HG03558 (cell line): ENCODE measurements at regions not wholly inside any gene's neighbourhood (a gene's known extent, or its start where the extent isn't known, plus 50 kb on each side); places are given as distances from the start of the nearest gene placed in this dataset.
"Not testable (repeated sequence)": the region's sequence is repeated elsewhere in the genome, so short reads cannot be mapped to it uniquely, and the experiment has no call there.

Source experiments
- ATAC-seq: cut with Tn5 transposase; IDR thresholded peaks from one replicate; pipeline ENCODE4 v1.9.1; 2021; ENCODE audit warnings: moderate number of reproducible peaks; ENCODE audit not compliant: unreplicated experiment; ENCODE audit errors: extremely low read depth

DNA sequence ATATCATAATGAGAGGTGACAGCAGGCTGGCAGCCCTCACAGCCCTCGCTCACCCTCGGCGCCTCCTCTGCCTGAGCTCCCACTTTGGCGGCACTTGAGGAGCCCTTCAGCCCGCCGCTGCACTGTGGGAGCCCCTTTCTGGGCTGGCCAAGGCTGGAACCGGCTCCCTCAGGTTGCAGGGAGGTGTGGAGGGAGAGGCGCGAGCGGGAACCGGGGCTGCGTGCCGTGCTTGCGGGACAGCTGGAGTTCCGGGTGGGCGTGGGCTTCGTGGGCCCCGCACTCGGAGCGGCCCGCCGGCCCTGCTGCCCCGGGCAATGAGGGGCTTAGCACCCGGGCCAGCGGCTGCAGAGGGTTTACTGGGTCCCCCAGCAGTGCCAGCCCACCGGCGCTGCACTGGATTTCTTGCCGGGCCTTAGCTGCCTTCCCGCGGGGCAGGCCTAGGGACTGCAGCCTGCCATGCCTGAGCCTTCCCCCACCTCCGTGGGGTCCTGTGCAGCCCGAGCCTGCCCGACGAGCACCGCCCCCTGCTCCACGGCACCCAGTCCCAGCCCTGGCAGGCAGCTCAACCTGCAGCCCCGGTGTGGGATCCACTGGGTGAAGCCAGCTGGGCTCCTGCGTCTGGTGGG is 147.7 kb downstream of the TLR4 start:
- not testable (repeated sequence) for ATAC-seq

DNA sequence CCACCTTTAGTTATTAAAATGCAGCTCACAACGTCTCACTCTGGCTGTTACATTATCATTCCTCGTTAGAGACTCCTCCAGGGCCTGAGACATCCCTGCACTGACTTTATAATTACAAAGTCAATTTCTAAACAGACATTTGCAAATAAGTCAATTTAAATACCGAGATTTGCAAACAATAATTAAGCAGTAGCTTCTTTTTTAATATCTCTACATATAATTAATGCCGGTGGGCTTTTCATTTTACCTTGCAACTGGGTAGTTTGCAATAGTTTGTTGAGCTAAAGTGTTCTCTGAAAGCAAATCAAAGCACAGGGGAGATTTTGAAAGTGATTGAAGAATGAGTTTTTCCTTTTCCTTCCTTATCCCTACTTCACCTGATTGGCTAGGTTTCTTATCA is 154.4 kb downstream of the TLR4 start:
- no peak for ATAC-seq

GRCh38 chr9:117860849-117861248 is 156.6 kb downstream of the TLR4 start:
- ATAC-seq = no peak

- no peak for ATAC-seq
Observed at GRCh38 chr9:117864385-117865057, 160.3 kb downstream of the TLR4 start.

- no peak for ATAC-seq
Observed at GRCh38 chr9:117868594-117868993, 164.4 kb downstream of the TLR4 start.

DNA sequence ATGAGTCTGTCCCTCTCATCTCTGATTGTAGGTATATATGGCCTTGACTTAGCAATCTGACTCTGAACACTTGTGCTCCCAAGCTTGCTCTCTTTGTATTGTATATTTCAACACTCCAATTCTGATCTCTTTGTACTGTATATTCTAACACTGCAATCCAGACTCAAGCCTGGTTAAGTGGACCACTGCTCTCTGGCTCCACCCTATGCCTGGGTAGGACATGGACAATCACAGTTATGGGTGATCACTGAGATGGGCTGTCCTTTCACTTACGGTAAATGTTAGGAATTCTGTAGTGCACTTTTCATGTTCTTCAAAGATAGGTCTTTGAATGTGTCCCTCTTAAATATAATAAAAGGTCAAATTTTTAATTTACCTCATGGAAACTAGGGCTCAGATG is 165.1 kb downstream of the TLR4 start:
- ATAC-seq = no peak

GRCh38 chr9:117869712-117870111 is 165.5 kb downstream of the TLR4 start:
- no peak for ATAC-seq

DNA sequence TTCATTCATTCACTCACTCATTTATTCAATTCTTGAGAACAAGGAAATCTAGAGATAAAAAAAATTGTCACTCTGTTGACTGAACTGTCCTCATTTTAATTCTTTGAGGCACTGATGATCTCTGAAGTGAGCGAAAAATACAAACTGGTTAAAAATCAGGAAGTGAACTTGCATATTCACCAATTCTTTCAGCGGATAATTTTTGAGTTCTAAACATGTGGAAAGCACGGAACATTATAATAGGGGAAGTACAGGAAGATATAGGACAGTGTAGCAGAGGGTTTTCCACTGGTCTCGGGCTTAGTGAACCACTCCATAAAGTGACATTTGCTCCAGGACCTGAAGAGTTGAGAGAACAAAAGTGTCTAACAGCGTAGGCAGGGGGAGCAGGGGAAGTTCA is 169.5 kb downstream of the TLR4 start:
- no peak for ATAC-seq

DNA sequence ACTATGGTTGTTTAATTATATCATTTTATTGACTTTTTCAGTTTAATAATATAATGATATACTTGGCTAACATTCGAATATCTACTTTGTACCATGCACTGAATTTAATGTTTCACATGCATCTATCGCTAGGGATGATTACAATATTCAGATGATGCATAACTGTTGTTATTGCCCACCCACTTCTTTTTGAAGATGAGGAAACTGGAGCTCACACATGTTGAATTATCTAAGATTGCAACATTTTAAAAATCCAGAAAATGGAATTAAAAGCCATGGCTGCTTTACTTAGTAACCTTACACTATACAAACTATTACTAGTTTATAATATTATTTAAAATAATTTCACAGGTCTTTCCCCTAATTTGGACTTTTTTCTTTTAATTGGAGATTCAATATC is 171.7 kb downstream of the TLR4 start:
- ATAC-seq = no peak

DNA sequence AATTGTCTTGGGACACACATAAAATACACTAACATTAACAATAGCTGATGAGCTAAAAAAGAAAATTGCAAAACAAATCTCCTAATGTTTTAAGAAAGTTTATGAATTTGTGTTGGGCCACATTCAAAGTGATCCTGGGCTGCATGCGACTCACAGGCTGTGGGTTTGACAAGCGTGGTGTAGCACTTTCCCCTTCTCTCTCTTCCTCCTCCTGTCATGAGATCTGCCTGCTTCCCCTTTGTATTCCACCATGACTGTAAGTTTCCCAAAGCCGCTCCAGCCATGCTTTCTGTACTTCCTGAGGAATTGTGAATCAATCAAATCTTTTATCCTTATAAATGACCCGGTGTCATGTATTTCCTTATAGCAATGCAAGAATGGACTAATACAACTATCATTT is 178.0 kb downstream of the TLR4 start:
- no peak for ATAC-seq

DNA sequence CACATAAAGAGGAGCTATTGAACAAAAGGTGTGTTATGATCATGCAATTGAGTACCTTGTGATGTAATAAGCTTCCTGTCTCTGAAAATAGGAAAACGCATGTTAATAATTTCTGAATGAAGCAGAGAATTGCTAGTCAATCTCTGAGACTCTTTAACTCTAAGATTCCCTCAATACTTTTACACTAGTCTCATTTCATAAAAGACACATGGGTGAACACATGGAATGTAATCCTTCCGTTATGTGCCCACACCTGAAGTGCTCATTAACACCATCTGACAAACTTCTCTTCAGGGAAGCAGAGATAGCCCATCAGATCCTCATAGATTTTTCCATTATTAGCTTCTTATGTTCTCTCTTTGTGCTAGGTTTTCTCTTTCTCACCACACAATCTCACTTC is 182.4 kb downstream of the TLR4 start:
- ATAC-seq = no peak

GRCh38 chr9:117887383-117887782 is 183.2 kb downstream of the TLR4 start:
- no peak for ATAC-seq

GRCh38 chr9:117887941-117888340 is 183.7 kb downstream of the TLR4 start:
- no peak for ATAC-seq

DNA sequence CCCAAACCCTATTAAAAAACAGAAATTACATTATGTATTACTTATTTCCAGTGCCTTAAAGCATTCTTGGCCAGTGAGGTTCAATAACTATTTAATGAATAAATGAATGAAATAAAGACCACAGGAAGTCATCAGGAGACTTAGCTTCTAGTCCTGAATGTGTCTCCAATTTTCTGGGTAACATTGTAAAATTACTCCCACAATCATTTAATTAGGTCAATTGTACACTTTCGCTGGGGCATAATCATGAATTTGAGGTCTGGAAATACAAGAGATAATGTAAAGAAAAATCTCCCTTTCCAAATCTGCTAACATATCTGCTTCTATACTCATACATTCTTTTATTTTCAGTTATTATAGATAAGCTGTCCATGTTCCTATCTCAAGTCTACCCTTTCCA is 199.2 kb downstream of the TLR4 start:
- ATAC-seq = no peak

- ATAC-seq = no peak
Observed at GRCh38 chr9:117906763-117907162, 202.6 kb downstream of the TLR4 start.

- no peak for ATAC-seq
Observed at GRCh38 chr9:117907420-117907819, 203.2 kb downstream of the TLR4 start.

DNA sequence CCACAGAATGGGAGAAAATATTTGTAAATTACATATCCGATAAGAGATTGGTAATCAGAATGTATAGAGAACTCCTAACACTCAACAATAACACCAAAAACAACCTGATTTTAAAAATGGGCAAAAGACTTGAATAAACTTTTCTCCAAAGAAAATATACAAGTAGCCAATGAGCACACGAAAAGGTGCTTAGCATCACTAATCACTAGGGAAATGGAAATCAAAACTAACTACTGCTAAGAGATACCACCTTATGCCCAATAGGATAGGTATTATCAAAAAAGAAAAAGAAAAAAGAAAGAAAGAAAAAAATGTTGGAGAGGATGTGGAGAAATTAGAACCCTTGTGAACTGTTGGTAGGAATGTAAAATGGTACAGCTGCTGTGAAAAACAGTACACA is 212.1 kb downstream of the TLR4 start:
- ATAC-seq = no peak

DNA sequence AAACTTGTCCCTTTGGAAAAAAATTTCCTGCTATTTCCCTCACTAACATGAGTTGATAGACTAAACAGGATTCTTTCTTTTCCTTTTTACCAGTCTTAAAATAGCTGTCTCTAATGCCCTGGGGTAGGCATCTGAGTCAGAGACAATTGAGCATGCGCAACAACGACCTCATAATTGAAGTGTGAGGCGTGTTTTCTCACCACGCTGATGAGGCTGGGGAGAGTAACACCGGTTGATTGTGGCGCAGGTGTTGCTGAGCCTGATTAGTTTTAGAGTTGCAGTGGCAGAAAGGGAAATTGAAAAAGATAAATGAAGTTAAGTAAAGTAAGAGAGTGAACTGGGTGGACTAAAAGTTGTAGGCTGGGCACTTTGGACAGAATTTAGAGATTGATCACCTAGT is 213.7 kb downstream of the TLR4 start:
- ATAC-seq = no peak

- ATAC-seq = no peak
Observed at GRCh38 chr9:117919538-117919937, 215.3 kb downstream of the TLR4 start.

GRCh38 chr9:117926031-117926658 is 221.9 kb downstream of the TLR4 start:
- ATAC-seq = no peak

DNA sequence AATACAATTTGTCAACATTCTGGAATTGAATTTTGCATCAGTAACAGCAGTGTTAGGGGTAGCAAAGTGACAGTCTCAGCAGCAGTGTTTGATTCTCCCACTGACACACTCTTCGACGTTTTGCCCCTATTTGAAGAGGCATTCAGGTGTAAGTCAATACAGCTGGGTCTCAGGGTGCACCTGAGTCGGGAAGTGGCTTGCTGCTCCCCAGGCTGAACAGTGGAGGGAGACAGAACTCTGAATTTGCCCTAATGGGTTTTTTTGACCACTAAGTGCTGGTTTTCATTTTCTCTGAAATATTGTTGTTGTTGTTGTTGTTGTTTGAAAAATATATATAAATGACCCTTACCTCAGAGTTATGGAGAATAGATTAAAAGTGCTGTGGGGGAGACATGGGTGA is 223.2 kb downstream of the TLR4 start:
- ATAC-seq = no peak

DNA sequence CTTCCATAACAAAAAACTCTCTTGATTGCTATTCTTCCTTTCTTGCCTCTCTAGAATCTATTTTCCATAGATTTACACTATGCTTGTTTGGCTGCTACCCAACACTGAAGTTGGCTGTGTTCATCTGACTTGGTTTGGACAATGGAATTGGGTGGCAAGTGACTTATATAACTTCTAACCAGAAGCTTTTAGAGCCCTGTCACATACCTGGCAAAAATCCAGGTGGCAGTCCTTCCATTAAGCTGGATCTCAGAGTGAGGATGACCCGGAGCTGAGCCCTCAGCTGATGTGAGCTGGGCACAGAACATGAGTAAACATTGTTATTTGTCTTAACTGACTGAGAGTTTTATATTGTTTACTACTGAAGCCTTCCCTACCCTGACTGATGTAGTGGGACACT is 225.7 kb downstream of the TLR4 start:
- no peak for ATAC-seq
